Neural cell (in vitro differentiated cells): ENCODE measurements at regions not wholly inside any gene's neighbourhood (a gene's known extent, or its start where the extent isn't known, plus 50 kb on each side); places are given as distances from the start of the nearest gene placed in this dataset.

Experiments
- H2AFZ ChIP-seq: fragments of 200-600, 300-800 bp; sonication (generic), shearing (Covaris generic); 2 replicates; pipeline ENCODE4 v1.6.0; 2014; ENCODE audit warnings: low read depth, mild to moderate bottlenecking, antibody characterized with exemption, low read length, moderate library complexity
- H3F3A ChIP-seq: fragments of 200-600 bp; shearing (Covaris generic); 2 replicates; pipeline ENCODE4 v1.6.1; 2016; ENCODE audit warnings: mild to moderate bottlenecking, moderate library complexity, mixed read lengths, antibody characterized with exemption, low read length; ENCODE audit not compliant: insufficient read depth, poor library complexity, severe bottlenecking
- H3K27ac ChIP-seq: fragments of 200-600, 300-800 bp; sonication (generic), shearing (Covaris generic); 2 replicates; pipeline ENCODE4 v1.5.1; 2014; ENCODE audit warnings: mild to moderate bottlenecking, low read length, moderate library complexity
- H3K27me3 ChIP-seq: fragments of 300-800, 200-600 bp; sonication (generic), shearing (Covaris generic); 2 replicates; pipeline ENCODE4 v1.6.0; 2014; ENCODE audit warnings: mild to moderate bottlenecking, low read depth, low read length, moderate library complexity; ENCODE audit not compliant: insufficient read depth
- H3K36me3 ChIP-seq: fragments of 300-800, 200-600 bp; sonication (generic), shearing (Covaris generic); 2 replicates; pipeline ENCODE4 v1.5.1; 2014; ENCODE audit warnings: mild to moderate bottlenecking, antibody characterized with exemption, low read length, moderate library complexity; ENCODE audit not compliant: insufficient read depth
- H3K4me2 ChIP-seq: fragments of 300-800, 200-600 bp; sonication (generic), shearing (Covaris generic); 2 replicates; pipeline ENCODE4 v1.6.0; 2014; ENCODE audit warnings: mild to moderate bottlenecking, low read length
- H3K4me3 ChIP-seq: fragments of 300-800, 200-600 bp; sonication (generic), shearing (Covaris generic); 2 replicates; pipeline ENCODE4 v1.5.1; 2014; ENCODE audit warnings: mild to moderate bottlenecking, low read length, moderate library complexity
- H3K79me2 ChIP-seq: fragments of 200-600 bp; shearing (Covaris generic); replicated peaks from 2 replicates; pipeline ENCODE4 v1.6.0; 2014; ENCODE audit warnings: mild to moderate bottlenecking, low read length, moderate library complexity; ENCODE audit not compliant: insufficient read depth
- H3K9ac ChIP-seq: fragments of 300-800, 200-600 bp; sonication (generic), shearing (Covaris generic); 2 replicates; pipeline ENCODE4 v1.6.1; 2016; ENCODE audit warnings: mild to moderate bottlenecking, low read length, mixed read lengths
- H3K9me2 ChIP-seq: fragments of 200-600 bp; shearing (Covaris generic); 2 replicates; pipeline ENCODE4 v1.6.1; 2016; ENCODE audit warnings: mild to moderate bottlenecking, low read length, mixed read lengths; ENCODE audit not compliant: insufficient read depth
- H3K9me3 ChIP-seq: fragments of 200-600, 300-800 bp; sonication (generic), shearing (Covaris generic); 2 replicates; pipeline ENCODE4 v1.6.1; 2016; ENCODE audit warnings: mild to moderate bottlenecking, mixed run types, low read length, moderate library complexity, mixed read lengths
- H4K20me1 ChIP-seq: fragments of 200-600 bp; shearing (Covaris generic); 2 replicates; pipeline ENCODE4 v1.6.1; 2016; ENCODE audit warnings: mild to moderate bottlenecking, mixed run types; ENCODE audit not compliant: insufficient read depth
- EP300 ChIP-seq: fragments of 450-650 bp; conservative IDR thresholded peaks from 2 replicates; pipeline ENCODE4 v1.6.1; 2014; ENCODE audit warnings: antibody characterized with exemption, mild to moderate bottlenecking, moderate library complexity; ENCODE audit not compliant: poor library complexity, severe bottlenecking
- EZH2 ChIP-seq: fragments of 200-600, 300-800 bp; shearing (Covaris generic), sonication (generic); IDR thresholded peaks from 2 replicates; pipeline ENCODE4 v1.6.1; 2014; ENCODE audit warnings: antibody characterized with exemption, low read length, borderline replicate concordance, mild to moderate bottlenecking; ENCODE audit not compliant: insufficient read depth, poor library complexity, severe bottlenecking
- MXI1 ChIP-seq: fragments of 450-650 bp; conservative IDR thresholded peaks from 2 replicates; pipeline ENCODE4 v1.6.1; 2014; ENCODE audit warnings: antibody characterized with exemption, mild to moderate bottlenecking; ENCODE audit not compliant: poor library complexity, severe bottlenecking
- POLR2AphosphoS5 ChIP-seq: IDR thresholded peaks from 2 replicates; pipeline ENCODE4 v1.6.1; 2012
- RAD21 ChIP-seq: fragments of 450-650 bp; conservative IDR thresholded peaks from 2 replicates; pipeline ENCODE4 v1.6.1; 2014; ENCODE audit warnings: antibody characterized with exemption, mild to moderate bottlenecking, moderate library complexity
- REST ChIP-seq: IDR thresholded peaks from 2 replicates; pipeline ENCODE4 v1.6.1; 2012; ENCODE audit warnings: borderline replicate concordance
- SMC3 ChIP-seq: fragments of 450-650 bp; conservative IDR thresholded peaks from 2 replicates; pipeline ENCODE4 v1.6.1; 2014; ENCODE audit warnings: antibody characterized with exemption, mild to moderate bottlenecking, moderate library complexity; ENCODE audit not compliant: poor library complexity
- TAF1 ChIP-seq: IDR thresholded peaks from 2 replicates; pipeline ENCODE4 v1.6.1; 2012; ENCODE audit warnings: low read depth
- TF ChIP-seq, protein P1 (sequence below): fragments of 450-650 bp; IDR thresholded peaks from 2 replicates; pipeline ENCODE4 v1.5.1; 2014; ENCODE audit warnings: antibody characterized with exemption, mild to moderate bottlenecking, moderate library complexity; ENCODE audit not compliant: poor library complexity, severe bottlenecking

GRCh38 chr6:85868685-85869084 lies 226.0 kb upstream of the SYNCRIP start:
- Histone ChIP-seq H3K9ac (no peak overlapping the region), H3K9me2 (no peaks in the 10 kb centered on the region), H3F3A (no peaks in the 10 kb centered on the region), H3K4me2 (no peak overlapping the region), H3K4me3 (no peak overlapping the region), H3K27me3 (no peaks in the 10 kb centered on the region), H3K27ac (no peak overlapping the region), H3K9me3 (no peaks in the 10 kb centered on the region), H4K20me1 (no peaks in the 10 kb centered on the region), H2AFZ (no peak overlapping the region), H3K36me3 (no peaks in the 10 kb centered on the region), H3K79me2 (no peaks in the 10 kb centered on the region)
- TF ChIP-seq EP300 (no peak), REST (no peak), EZH2 (no peak), SMC3 (no peak), POLR2AphosphoS5 (no peak), TAF1 (no peak), MXI1 (no peak), RAD21 (no peak)
- TF ChIP-seq, protein P1, sequence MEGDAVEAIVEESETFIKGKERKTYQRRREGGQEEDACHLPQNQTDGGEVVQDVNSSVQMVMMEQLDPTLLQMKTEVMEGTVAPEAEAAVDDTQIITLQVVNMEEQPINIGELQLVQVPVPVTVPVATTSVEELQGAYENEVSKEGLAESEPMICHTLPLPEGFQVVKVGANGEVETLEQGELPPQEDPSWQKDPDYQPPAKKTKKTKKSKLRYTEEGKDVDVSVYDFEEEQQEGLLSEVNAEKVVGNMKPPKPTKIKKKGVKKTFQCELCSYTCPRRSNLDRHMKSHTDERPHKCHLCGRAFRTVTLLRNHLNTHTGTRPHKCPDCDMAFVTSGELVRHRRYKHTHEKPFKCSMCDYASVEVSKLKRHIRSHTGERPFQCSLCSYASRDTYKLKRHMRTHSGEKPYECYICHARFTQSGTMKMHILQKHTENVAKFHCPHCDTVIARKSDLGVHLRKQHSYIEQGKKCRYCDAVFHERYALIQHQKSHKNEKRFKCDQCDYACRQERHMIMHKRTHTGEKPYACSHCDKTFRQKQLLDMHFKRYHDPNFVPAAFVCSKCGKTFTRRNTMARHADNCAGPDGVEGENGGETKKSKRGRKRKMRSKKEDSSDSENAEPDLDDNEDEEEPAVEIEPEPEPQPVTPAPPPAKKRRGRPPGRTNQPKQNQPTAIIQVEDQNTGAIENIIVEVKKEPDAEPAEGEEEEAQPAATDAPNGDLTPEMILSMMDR = no peak

- H3K79me2 ChIP-seq = no peaks in the 10 kb centered on the region
- no peak overlapping the region for H3K4me2 ChIP-seq
- no peak overlapping the region for H3K4me3 ChIP-seq
- H3K9me2 ChIP-seq = no peaks in the 10 kb centered on the region
- no peak overlapping the region for H3K27ac ChIP-seq
- no peak overlapping the region for H2AFZ ChIP-seq
- H3K36me3 ChIP-seq = no peaks in the 10 kb centered on the region
- no peaks in the 10 kb centered on the region for H4K20me1 ChIP-seq
- H3K9ac ChIP-seq = no peak overlapping the region
- no peaks in the 10 kb centered on the region for H3K27me3 ChIP-seq
- no peaks in the 10 kb centered on the region for H3K9me3 ChIP-seq
- H3F3A ChIP-seq = no peaks in the 10 kb centered on the region
- TF ChIP-seq, protein P1 = no peak
Observed at GRCh38 chr6:85867595-85867994, 224.9 kb upstream of the SYNCRIP start.
